OCI-LY1 (cell line): ENCODE measurements at regions not wholly inside any gene's neighbourhood (a gene's known extent, or its start where the extent isn't known, plus 50 kb on each side); places are given as distances from the start of the nearest gene placed in this dataset.

ENCODE experiments used
- EZH2 ChIP-seq: fragments of 200-600 bp; sonication (generic), shearing (Covaris generic); IDR thresholded peaks from 2 replicates; pipeline ENCODE4 v1.8.0; 2017; ENCODE audit warnings: borderline replicate concordance, mixed run types, mild to moderate bottlenecking, antibody characterized with exemption, low read length, moderate library complexity, mixed read lengths
- TF ChIP-seq, protein P1 (sequence below): fragments of 200-600 bp; sonication (generic), shearing (Covaris generic); IDR thresholded peaks from 2 replicates; pipeline ENCODE4 v1.5.1; 2017; ENCODE audit warnings: mild to moderate bottlenecking, antibody characterized with exemption, low read length, moderate library complexity, mixed read lengths

DNA sequence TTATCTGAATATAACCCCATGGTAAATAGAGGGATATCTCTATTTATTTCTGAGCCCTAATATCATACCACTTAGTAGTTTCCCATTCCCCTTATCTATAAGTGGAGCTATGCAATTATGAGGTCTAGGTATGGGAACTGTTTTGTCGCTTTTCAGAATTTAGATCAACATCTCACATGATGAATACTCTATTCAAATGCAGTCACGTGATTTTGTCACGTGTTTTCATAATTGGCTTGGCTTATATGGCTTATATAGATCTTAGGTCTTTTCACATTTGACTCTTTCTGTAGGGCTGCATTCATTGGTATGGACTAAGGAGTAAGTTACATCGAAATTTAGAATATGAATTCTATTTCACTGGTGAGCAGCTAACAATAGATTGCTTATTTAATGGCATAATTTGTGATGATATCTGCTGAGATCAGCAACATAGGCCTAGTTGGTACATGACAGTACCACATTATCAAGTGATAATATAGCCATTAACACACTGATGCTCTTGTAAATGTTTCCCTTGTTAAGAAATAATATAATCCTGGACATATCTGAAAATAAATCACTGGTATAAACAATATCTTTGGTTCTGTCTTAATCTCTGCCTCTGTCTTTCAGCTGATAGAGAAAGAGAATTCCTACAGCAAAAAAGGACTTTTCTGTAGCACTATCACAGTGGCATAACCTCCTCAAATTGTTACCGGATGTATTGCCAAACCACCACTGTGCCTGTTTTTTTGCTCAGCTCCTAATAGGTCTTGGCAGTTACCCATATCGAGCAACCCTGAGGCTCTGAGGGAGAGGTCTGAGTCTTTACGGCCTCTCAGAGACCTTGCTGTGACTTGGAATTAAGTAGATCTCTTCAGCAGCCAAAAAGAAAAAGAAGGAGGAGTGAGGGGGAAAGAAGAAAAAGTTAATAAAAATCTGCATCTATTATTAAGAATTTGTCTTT is 357.1 kb downstream of the ZPLD1 start:
- TF ChIP-seq, protein P1, sequence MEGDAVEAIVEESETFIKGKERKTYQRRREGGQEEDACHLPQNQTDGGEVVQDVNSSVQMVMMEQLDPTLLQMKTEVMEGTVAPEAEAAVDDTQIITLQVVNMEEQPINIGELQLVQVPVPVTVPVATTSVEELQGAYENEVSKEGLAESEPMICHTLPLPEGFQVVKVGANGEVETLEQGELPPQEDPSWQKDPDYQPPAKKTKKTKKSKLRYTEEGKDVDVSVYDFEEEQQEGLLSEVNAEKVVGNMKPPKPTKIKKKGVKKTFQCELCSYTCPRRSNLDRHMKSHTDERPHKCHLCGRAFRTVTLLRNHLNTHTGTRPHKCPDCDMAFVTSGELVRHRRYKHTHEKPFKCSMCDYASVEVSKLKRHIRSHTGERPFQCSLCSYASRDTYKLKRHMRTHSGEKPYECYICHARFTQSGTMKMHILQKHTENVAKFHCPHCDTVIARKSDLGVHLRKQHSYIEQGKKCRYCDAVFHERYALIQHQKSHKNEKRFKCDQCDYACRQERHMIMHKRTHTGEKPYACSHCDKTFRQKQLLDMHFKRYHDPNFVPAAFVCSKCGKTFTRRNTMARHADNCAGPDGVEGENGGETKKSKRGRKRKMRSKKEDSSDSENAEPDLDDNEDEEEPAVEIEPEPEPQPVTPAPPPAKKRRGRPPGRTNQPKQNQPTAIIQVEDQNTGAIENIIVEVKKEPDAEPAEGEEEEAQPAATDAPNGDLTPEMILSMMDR = no peak
- TF ChIP-seq EZH2 = no peak
